HG02798 (cell line): ENCODE measurements at regions not wholly inside any gene's neighbourhood (a gene's known extent, or its start where the extent isn't known, plus 50 kb on each side); places are given as distances from the start of the nearest gene placed in this dataset.
"Not testable (repeated sequence)": the region's sequence is repeated elsewhere in the genome, so short reads cannot be mapped to it uniquely, and the experiment has no call there.

ENCODE experiments used
- ATAC-seq: cut with Tn5 transposase; IDR thresholded peaks from one replicate; pipeline ENCODE4 v1.9.1; 2021; ENCODE audit warnings: mild to moderate bottlenecking; ENCODE audit not compliant: unreplicated experiment, poor library complexity

- no peak for ATAC-seq
Observed at GRCh38 chr17:45645330-45645729, 138.8 kb upstream of the CRHR1 start.

DNA sequence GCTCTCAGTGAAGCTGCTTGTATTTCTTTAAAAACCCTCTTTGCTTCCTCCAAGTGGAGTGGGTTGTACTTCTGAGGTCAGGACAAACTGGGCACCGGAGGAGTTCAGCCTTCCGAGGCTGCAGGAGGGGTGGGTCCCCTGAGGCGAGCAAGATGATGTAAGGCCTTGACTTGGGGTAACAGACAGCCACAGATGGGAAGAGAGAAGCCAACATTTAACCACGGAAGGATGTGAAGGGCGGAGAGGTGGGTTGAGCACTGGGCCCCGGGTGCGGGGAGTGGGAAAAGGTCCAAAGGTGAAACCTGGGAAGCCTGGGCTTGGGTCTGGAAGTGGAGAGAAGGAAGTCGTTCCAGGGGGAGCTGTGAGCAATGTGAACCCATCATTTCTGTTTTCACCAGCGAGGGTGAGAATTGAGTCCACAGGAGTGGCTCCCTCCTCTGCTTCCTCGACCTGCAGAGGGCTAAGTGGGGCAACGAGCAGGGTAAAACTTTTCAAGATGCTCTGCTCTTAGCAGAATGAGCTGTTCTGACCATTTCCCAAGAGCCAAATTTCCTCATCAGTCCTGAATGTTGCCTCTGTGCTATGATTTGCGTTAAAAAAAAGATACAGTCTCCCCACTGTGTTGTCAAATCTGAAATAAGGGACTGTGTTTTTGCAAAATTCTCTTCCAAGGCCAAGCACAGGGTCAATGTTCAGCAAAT lies 137.7 kb upstream of the CRHR1 start:
- ATAC-seq: no peak

DNA sequence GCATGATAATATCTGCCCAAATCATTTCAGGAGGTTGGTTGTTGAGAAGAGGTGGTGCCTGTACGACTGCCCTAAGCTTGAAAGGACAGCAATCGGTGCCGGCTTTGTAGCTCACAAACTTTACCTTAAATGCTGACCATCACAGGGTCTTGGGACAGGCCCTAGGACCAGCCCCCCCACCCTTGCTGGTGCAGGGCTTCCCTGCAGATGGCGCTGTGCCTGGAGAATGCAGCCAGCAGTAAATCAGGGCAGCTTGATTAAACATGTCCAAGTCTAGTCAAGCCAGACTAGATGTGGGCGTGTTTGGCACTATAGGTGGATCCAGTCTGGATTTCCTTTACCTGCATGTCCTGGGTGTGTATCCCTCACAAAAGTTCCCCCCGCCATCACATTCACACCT lies 135.5 kb upstream of the CRHR1 start:
- ATAC-seq: no peak

- ATAC-seq: no peak
Observed at GRCh38 chr17:45649796-45650195, 134.3 kb upstream of the CRHR1 start.

GRCh38 chr17:45650561-45650960 lies 133.6 kb upstream of the CRHR1 start:
- no peak for ATAC-seq

- ATAC-seq: no peak
Observed at GRCh38 chr17:45651145-45651709, 132.9 kb upstream of the CRHR1 start.

DNA sequence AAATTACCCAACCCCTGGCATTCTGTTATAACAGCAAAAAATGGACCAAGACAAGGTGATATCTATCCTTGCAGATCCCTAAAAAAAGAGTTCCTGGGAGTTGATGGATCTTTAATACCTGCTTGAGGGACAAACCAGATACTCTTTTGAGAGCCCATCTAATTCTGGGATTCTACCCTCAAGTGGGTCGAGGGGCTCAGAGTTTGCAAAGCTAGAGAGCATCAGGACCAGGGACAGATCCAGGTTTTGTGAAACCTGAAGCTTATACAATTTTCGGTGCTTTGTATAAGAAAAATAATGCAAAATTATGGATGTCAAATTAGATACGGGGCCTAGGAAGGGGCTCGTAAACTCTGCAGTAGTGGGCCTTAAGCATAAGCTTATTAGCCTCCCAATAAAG lies 130.5 kb upstream of the CRHR1 start:
- no peak for ATAC-seq

GRCh38 chr17:45656527-45657181 lies 127.5 kb upstream of the CRHR1 start:
- ATAC-seq: no peak

DNA sequence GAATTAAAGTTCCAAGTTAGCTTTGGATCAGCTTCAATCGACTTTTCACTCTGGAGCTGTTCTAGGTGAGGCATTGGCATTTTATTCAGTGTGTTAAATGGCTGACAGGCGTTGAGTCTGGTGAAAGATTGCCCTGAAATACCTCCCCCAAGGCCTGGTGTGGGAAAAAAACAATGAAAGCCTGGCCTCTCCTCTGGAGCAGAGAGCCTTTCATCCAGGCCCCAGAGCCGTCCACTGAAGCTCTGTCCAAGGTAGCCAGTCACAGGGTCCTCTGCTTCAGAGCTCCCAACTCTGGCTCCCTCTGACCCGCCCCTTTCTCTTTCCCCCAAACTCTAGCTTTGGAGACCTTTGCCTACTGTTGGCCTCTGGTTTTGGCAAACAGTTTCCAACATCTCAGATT lies 123.6 kb upstream of the CRHR1 start:
- no peak for ATAC-seq

DNA sequence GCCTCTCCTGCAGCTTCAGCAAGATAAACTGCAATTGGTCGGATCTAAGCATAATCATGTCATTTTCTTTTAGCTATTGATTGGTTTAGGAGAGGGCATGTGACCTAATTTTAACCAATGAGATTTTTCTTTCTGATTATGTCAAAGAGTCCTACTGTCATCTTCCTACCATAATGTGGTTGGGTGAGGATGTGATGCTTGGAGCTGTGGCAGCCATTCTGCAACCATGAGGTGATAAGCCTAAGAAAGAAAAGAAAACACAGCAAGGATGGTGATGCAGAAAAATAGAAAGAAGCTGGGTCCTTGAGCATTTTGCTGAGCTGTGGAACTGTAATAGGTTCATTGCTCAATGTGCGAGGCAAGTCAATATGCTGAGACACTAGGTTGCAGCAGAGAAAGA lies 121.7 kb upstream of the CRHR1 start:
- ATAC-seq: no peak

DNA sequence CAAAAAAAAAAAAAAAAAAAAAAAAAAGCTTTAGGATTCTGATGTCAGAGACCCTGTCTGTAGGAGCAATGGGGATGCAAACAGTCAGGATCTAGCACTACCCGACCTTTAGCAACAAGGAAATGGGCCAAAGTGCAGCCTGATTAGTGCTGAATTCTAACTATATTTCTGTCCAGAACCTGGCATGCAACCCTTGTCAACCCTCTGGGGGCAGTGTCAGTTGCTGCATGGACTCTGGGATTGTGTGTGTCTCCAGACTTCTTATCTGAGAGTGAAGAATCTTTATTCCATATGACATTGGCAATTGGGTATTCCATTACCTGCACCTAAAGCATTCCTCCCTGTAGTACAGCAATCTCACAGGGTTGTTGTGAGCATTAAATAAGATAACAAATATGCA lies 120.3 kb upstream of the CRHR1 start:
- ATAC-seq: no peak

DNA sequence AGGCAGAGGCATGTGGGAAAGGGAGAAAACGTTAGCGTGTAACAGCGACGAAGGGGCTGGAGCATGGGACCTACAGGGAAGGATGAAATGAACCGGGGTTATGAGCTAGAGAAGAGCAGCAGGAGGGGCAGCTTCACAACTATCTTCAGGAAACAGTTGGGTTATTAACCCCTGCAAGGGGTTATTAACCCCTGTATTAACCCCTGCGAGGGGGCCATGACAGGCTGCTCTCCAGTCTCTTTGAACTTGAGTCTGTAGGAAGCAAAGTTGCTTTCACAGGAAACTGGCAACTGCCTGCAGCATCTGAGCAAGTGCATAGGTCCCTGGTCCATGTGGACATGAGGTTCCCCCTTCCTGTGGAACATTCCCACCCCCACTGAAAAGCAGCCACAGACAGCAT lies 119.2 kb upstream of the CRHR1 start:
- ATAC-seq: no peak

GRCh38 chr17:45666046-45666600 lies 118.0 kb upstream of the CRHR1 start:
- no peak for ATAC-seq

DNA sequence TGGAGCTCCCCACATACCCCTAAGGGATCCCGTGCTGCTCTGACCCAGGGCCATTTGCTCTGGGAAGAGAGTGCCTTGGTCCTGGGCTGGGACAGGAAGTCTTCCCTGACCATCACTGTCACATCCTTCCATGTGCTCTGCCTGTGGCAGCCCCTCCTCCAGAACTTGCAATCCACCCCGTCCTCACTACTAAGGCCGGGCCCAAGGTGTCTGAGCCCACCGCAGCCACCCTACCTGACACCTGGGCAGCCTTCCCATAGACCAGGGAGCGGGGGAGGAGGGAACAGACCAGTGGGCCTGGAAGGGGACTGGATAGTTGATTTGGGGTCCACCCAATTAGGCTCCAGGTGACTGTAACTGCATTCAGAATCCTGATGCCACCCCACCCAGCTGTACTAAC lies 117.5 kb upstream of the CRHR1 start:
- no peak for ATAC-seq

DNA sequence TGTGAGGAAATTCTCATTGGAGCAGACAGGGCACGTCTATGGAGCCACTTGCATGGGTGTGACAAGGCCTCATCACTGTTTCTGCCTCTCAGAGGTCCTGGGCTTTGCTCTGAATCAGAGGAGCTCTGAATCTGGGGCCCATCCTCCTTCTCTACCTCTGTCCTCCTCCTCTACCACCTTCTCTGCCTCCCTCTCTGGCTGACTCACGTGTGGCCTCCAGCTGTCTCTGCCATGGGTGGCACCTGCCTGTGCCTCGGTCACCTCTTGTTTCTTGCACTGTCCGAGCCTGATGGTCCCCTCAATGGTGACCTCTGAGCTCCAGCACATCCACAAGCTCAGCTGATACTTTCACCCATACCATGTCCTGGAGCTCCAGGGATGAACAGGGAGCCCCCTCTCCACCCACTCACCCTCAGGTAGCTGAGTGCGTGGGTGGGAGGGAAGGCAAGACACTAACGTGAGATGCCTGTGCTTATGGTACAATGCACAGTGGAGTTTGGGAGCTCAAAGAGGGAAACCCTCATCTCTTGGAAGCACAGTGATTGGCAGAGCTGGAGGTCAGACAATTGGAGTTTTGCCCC lies 116.4 kb upstream of the CRHR1 start:
- ATAC-seq: no peak

- ATAC-seq: no peak
Observed at GRCh38 chr17:45668316-45668715, 115.8 kb upstream of the CRHR1 start.

- no peak for ATAC-seq
Observed at GRCh38 chr17:45672301-45672700, 111.8 kb upstream of the CRHR1 start.

GRCh38 chr17:45672792-45673191 lies 111.3 kb upstream of the CRHR1 start:
- no peak for ATAC-seq

- ATAC-seq: not testable (repeated sequence)
Observed at GRCh38 chr17:45673759-45674158, 110.4 kb upstream of the CRHR1 start.

DNA sequence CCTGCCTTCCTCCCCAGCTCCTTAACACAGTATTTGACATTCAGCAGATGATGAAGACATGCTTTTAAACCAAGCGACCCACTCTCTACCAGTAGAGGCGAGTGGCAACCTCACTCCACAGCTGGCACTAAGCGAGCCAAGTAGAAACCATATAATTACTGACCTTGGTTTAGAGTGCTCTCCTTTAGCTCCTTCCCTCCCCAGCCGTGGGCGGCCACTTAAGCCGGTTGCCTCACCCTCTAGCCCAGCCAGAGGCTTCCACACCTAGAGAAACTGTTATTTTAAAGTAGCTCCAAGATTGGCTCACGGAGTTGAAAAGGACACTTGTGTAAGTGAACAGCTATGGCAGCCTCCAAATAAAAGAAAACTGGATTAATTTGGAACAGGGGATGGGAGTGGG lies 109.1 kb upstream of the CRHR1 start:
- no peak for ATAC-seq

GRCh38 chr17:45675892-45676291 lies 108.2 kb upstream of the CRHR1 start:
- no peak for ATAC-seq
